Naive B cell (primary cell): ENCODE measurements at regions not wholly inside any gene's neighbourhood (a gene's known extent, or its start where the extent isn't known, plus 50 kb on each side); places are given as distances from the start of the nearest gene placed in this dataset.

ENCODE experiments used
- ATAC-seq, 2 donors: fragments of 150-1000 bp; cut with Tn5 transposase; 2 replicates each; pipeline ENCODE4 v1.10.0; 2021; ENCODE audit warnings: low read depth in 2 of 2, mild to moderate bottlenecking in 2 of 2, moderate library complexity in 2 of 2
- DNase-seq: peaks from one replicate; pipeline ENCODE4 v3.0.0; 2022
- H3K27ac Mint-ChIP-seq, 6 donors: one replicate each; pipeline ENCODE4 v1.8.0; 2020 to 2022; ENCODE audit warnings: mild to moderate bottlenecking in 6 of 6, mixed read lengths in 6 of 6, moderate library complexity in 5 of 6, inconsistent platforms in 2 of 6
- H3K27me3 Mint-ChIP-seq, 3 donors: one replicate each; pipeline ENCODE4 v1.8.0; 2021 to 2022; ENCODE audit warnings: mixed read lengths in 3 of 3, mild to moderate bottlenecking in 1 of 3
- H3K36me3 Mint-ChIP-seq, 2 donors: one replicate each; pipeline ENCODE4 v1.8.0; 2020 to 2022; ENCODE audit warnings: mixed read lengths in 2 of 2, inconsistent platforms in 1 of 2, mild to moderate bottlenecking in 1 of 2
- H3K4me1 Mint-ChIP-seq, 3 donors: one replicate each; pipeline ENCODE4 v1.8.0; 2020 to 2022; ENCODE audit warnings: mixed read lengths in 3 of 3, inconsistent platforms in 1 of 3, mild to moderate bottlenecking in 1 of 3, moderate library complexity in 1 of 3
- H3K4me3 Mint-ChIP-seq, 8 donors: one replicate each; pipeline ENCODE4 v1.8.0; 2020 to 2022; ENCODE audit warnings: mild to moderate bottlenecking in 8 of 8, mixed read lengths in 8 of 8, moderate library complexity in 8 of 8, inconsistent platforms in 2 of 8
- H3K9me3 Mint-ChIP-seq, 7 donors: one replicate each; pipeline ENCODE4 v1.8.0; 2020 to 2022; ENCODE audit warnings: mixed read lengths in 7 of 7, mild to moderate bottlenecking in 5 of 7, inconsistent platforms in 2 of 7, moderate library complexity in 1 of 7

DNA sequence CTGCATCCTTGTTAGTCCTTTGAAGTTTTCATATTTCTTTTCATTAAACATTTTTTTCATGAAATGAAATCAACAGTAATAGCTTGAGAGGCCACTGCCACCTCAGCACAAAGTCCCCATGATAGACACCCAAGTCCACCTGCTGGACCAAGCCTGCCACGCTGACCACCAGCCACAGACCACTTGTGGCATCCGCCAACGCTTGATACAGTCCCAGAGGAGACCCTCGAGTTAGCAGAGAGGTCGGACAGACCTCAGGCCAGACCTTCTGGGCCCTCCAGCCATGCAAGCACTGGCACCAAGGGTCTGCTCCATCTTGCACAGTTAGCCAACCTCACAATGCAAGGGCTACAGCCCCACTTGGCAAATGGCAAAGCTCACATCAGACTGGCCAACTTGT lies 91.8 kb upstream of the RTL6 start:
- Mint-ChIP-seq H3K4me1 (peaks cover 0 to 10% (median 0%) of the 10 kb centered on the region in 3 donors), H3K9me3 (peaks cover 0 to 6% (median 4%) of the 10 kb centered on the region in 7 donors), H3K27ac (no peak overlapping the region), H3K27me3 (peaks cover 31 to 56% (median 41%) of the 10 kb centered on the region in 3 donors), H3K36me3 (no peaks in the 10 kb centered on the region), H3K4me3 (no peak overlapping the region)
- DNase-seq (no peak), ATAC-seq (no peak)

DNA sequence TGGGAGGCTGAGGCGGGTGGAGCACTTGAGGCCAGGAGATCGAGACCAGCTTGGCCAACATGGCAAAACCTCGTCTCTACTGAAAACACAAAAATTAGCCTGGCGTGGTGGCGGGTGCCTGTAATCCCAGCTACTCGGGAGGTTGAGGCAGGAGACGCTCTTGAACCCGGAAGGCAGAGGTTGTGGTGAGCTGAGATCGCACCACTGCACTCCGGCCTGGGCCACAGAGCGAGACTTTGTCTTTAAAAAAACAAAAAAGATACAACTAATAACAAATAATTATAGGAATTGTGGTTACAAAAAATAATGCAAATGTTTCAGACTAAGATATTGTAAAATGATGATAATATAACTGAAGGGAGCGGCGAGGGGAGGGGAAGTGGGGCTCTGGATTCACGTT lies 90.3 kb upstream of the RTL6 start:
- Mint-ChIP-seq H3K36me3 (no peaks in the 10 kb centered on the region), H3K4me1 (peaks cover 0 to 3% (median 0%) of the 10 kb centered on the region in 3 donors), H3K9me3 (peaks cover 0 to 6% (median 4%) of the 10 kb centered on the region in 7 donors), H3K27me3 (peaks cover 26 to 56% (median 45%) of the 10 kb centered on the region in 3 donors), H3K4me3 (no peak overlapping the region), H3K27ac (peak overlapping the region in 1 of 6 donors; percentile 49)
- no peak for ATAC-seq
- DNase-seq: no peak

DNA sequence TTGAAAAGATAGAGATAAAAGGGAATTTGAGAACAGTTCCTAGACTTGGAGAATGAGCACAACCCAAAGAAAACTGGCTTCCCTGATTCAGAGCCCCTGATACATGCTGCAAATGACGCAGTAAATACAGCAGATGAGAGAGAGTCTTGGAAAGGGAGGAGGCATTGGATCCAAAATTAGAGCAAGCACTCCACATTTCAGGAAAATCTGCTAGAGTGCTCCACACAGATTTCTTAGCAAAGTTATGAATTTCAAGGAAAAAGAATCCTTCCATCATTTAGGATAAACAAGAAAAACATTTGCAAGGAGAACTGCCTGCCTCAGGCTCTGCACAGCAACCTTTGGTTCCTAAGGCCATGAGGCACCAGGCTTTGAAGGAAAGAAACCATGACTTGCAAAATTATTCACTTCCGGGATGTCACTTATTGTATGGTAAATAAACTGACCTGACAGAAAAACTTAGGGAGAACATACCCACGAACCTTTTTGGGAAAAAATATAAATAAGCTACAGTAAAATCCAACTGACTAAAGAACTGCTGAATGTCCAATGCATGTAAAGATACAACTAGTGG lies 89.8 kb upstream of the RTL6 start:
- Mint-ChIP-seq H3K4me3 (no peak overlapping the region), H3K36me3 (no peaks in the 10 kb centered on the region), H3K27me3 (peaks cover 25 to 56% (median 45%) of the 10 kb centered on the region in 3 donors), H3K9me3 (peaks cover 0 to 6% (median 4%) of the 10 kb centered on the region in 7 donors), H3K27ac (peak overlapping the region in 1 of 6 donors; percentile 49), H3K4me1 (peaks cover 0 to 3% (median 0%) of the 10 kb centered on the region in 3 donors)
- ATAC-seq (no peak), DNase-seq (no peak)

DNA sequence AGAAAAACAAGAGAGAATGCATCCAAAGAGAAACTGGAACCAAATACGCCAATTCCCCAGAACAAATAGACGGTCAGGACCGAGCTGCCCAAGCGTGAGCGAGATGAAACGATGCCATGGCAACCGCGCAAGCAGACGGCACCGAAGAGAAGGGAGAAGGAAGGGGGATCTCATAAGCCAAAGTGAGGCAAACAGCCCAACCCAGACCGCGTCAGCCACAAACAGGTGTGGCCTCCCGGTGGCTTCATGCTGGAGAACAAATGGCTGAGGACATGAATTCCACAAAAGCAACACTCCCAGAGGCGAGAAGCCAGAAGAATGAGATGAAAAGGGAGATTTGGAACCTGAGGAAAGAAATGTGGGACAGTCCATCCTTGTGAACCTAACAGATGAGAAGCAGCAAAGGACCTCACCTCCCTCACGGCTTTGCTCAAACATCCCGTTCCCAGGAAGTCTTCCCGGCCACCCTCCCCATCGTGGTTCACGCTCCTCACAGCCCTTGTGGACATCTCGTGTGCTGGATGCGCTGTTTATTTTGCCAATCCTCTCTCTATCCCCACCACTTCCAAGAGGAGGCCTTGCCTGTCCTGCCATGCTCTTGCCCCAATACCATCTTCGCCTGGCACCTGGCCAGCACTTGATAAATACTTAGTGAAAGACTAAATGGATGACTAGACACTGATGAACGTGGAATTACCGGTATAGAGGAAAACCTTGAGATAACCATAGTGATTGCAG lies 89.1 kb upstream of the RTL6 start:
- H3K4me3 Mint-ChIP-seq: no peak overlapping the region
- H3K9me3 Mint-ChIP-seq: peaks cover 0 to 6% (median 4%) of the 10 kb centered on the region in 7 donors
- no peaks in the 10 kb centered on the region for H3K36me3 Mint-ChIP-seq
- H3K27me3 Mint-ChIP-seq: peaks cover 22 to 56% (median 45%) of the 10 kb centered on the region in 3 donors
- peaks cover 0 to 3% (median 0%) of the 10 kb centered on the region in 3 donors for H3K4me1 Mint-ChIP-seq
- peak overlapping the region in 1 of 6 donors; percentile 60 for H3K27ac Mint-ChIP-seq
- DNase-seq (no peak), ATAC-seq (no peak)

DNA sequence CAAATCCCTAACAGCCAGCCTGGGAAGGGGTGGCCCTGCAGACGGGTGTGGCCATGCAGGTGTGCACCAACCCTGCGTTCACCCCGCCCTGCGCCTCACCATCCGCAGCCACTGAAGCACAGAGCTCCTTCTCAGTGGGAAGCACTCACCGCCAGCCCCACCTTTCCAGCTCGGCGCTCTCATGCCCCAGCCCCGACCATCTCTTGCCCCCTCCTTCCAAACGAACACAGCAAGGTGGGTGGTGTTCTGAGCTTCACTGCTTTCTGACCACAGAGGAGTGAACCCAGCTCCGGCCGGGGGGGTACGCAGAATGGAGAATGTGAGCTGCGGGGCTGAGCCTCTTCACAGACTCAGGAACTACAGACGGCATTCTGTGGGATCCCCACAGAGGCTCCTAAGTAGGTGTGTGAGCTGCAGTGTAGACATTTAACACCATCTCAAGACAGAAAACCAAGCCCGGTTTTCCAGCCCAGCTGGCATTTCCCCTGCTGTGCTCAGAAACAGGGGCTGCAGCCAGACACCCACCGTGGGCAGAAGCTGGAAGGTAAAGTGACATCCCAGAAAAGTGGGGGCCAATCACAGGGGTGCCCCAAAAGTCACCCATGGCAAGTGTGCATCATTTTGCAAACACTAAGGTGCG lies 88.4 kb upstream of the RTL6 start:
- H3K4me3 Mint-ChIP-seq: no peak overlapping the region
- DNase-seq: no peak
- peaks cover 0 to 3% (median 0%) of the 10 kb centered on the region in 3 donors for H3K4me1 Mint-ChIP-seq
- peaks cover 20 to 51% (median 45%) of the 10 kb centered on the region in 3 donors for H3K27me3 Mint-ChIP-seq
- H3K27ac Mint-ChIP-seq: peak overlapping the region in 1 of 6 donors; percentile 60
- H3K36me3 Mint-ChIP-seq: no peaks in the 10 kb centered on the region
- no peak for ATAC-seq
- peaks cover 0 to 6% (median 4%) of the 10 kb centered on the region in 7 donors for H3K9me3 Mint-ChIP-seq

DNA sequence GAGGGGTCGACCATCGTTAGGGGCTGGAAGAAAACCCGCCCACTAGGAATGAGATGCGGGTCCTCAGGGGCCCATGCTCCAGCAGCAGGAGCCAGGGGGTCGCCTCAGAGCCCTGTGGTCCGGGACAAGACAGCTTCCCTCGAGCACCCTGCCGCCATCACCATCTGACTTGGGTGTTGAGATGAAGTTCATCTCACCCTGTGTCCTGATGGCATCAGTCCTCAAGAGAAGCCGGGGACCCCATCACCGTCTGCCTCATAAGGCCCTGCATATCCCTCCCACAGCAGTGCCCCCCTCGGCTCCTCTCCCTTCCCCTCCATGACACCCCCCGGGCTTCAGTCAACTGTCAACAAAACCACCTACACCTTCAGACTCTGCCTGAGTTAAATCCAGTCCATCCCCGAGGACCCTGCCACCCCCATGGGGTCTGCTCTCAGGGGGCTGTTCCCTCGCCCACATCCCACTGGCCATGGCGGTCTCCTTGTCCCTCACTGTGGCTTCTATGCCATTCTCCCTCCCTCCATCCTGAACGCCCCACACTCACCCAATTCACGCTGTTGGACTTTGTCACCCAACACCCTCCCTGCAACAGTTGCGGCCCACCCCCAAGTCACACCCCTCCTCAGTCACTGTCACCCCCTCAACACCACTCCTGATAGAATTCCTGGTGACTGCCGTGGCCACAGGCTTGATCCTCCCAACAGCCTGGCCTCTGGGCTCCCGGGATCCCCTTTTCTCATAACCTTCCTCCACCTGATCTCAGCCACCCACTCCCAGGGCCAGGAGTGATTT lies 87.7 kb upstream of the RTL6 start:
- H3K4me3 Mint-ChIP-seq: peak overlapping the region in 1 of 8 donors; percentile 66
- no peak for DNase-seq

DNA sequence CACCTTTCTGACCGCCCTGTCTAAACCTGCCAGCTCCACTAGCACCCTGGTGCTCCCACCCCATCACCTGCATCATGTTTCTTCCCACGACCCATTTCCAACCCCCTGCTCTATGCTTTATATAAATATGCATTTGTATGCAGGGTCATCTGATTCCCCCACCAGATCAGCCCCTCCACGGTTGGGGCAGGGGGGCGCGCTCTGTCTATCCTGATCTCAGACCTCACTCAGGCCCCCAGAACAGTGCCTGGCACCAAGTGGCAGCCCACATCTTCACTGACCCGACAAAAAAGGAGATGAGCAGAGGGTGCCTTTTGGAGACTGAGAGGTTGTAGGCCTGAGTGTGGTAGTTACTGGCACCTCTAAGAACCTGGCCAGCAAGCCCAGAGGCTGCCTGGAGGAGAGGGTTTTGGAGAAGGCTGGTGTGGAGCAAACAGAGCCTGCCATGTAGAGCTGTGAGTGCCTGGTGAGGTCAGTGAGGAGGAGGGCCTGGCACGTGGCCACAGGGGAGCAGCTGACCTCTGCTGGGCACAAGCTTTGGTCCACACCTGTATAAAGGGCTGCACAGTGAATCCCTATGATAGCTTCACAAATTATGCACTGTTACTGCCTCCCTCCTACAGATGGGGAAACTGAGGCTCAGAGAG lies 86.3 kb upstream of the RTL6 start:
- peaks cover 25 to 57% (median 45%) of the 10 kb centered on the region in 3 donors for H3K27me3 Mint-ChIP-seq
- no peak overlapping the region for H3K27ac Mint-ChIP-seq
- H3K4me1 Mint-ChIP-seq: peaks cover 0 to 3% (median 0%) of the 10 kb centered on the region in 3 donors
- DNase-seq: no peak
- no peak for ATAC-seq
- H3K4me3 Mint-ChIP-seq: peak overlapping the region in 1 of 8 donors; percentile 29
- H3K9me3 Mint-ChIP-seq: peaks cover 0 to 4% (median 2%) of the 10 kb centered on the region in 7 donors
- no peaks in the 10 kb centered on the region for H3K36me3 Mint-ChIP-seq

More for the DNA sequence above, 87.7 kb upstream of the RTL6 start:
- peaks cover 0 to 6% (median 4%) of the 10 kb centered on the region in 7 donors for H3K9me3 Mint-ChIP-seq
- peaks cover 0 to 3% (median 0%) of the 10 kb centered on the region in 3 donors for H3K4me1 Mint-ChIP-seq
- H3K36me3 Mint-ChIP-seq: no peaks in the 10 kb centered on the region
- H3K27ac Mint-ChIP-seq: no peak overlapping the region
- no peak for ATAC-seq
- H3K27me3 Mint-ChIP-seq: peaks cover 20 to 51% (median 45%) of the 10 kb centered on the region in 3 donors

DNA sequence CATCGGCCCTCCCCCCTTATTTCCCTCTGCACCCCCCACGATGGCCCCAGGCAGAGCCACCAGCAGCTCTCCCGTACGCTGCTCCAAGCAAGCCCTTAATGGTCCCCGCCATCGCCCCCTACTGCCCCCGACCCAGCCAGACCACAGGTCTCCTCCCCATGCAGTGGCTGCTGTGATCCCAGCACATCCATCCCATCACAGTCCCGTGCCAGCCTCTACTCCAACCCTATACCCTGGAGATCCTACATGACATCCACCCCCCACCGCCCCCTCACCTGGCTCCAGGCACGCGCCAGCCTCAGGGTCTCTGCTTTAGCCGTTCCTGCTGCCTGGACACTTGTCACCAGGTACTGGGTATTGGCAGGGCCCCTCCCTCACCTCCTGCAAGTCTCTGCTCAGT lies 85.8 kb upstream of the RTL6 start:
- H3K27me3 Mint-ChIP-seq: peaks cover 22 to 60% (median 45%) of the 10 kb centered on the region in 3 donors
- DNase-seq (no peak), ATAC-seq (no peak)
- H3K4me1 Mint-ChIP-seq: peaks cover 0 to 3% (median 0%) of the 10 kb centered on the region in 3 donors
- H3K36me3 Mint-ChIP-seq: no peaks in the 10 kb centered on the region
- H3K9me3 Mint-ChIP-seq: peaks cover 0 to 1% (median 0%) of the 10 kb centered on the region in 7 donors
- no peak overlapping the region for H3K27ac Mint-ChIP-seq
- no peak overlapping the region for H3K4me3 Mint-ChIP-seq

DNA sequence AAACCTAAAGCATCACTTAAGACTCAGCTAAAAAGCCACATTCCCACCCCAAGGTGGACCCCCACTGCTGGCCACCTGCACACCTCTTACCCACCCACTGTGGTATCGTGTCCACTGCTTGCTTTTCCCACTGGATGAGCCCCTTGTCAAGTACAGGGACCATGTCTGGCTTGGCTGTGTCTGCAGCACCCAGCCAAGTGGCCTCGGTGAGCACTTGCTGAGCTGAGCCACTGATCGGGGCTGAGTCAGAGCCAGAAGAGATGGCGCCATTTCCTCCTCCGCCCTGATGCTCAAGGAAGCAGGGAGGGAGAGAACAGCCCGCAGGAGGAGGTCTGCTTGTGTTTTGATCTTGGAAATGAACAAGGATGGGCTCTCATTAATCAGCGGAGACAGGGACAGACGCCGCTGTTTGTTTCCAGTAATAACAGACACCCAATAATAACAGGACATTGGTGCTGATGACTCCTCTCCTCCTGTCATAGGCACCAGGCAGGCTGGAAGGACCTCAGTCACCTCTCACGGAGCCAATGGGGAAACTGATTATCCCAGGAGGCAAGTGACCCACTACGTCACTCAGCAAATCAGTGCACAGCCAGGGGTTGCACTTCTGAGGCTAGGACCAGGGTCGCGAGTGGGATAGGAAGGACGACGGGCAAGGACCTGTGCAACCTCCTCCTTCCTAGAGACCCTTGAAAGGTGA lies 85.2 kb upstream of the RTL6 start:
- Mint-ChIP-seq H3K4me3 (peak overlapping the region in 1 of 8 donors; percentile 2), H3K27me3 (peaks cover 22 to 64% (median 45%) of the 10 kb centered on the region in 3 donors), H3K4me1 (peaks cover 0 to 3% (median 0%) of the 10 kb centered on the region in 3 donors), H3K9me3 (peaks cover 0 to 1% (median 0%) of the 10 kb centered on the region in 7 donors), H3K36me3 (no peaks in the 10 kb centered on the region), H3K27ac (no peak overlapping the region)
- DNase-seq (no peak), ATAC-seq (no peak)

DNA sequence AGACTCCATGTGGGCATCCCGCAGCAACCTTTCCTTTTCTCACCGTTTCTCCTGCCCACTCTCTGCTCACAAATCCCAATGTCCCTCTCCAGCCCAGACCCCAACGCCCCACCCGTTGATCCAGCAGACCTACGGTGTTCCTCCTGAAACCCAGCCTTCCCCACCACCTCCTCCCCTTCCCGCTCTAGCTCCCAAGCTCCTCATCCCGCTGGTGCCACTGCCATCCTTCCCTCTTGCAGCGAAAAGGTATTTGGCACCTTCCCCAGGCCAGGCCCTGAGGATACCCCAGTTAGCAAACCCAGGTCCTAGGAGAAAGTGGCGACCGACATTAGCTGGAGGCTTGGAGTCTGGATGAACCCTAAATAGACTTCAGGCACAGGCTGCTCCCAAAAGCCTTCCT lies 84.0 kb upstream of the RTL6 start:
- H3K27ac Mint-ChIP-seq: no peak overlapping the region
- DNase-seq: no peak
- H3K4me3 Mint-ChIP-seq: no peak overlapping the region
- H3K4me1 Mint-ChIP-seq: peaks cover 0 to 3% (median 0%) of the 10 kb centered on the region in 3 donors
- peaks cover 14 to 62% (median 35%) of the 10 kb centered on the region in 3 donors for H3K27me3 Mint-ChIP-seq
- no peaks in the 10 kb centered on the region for H3K36me3 Mint-ChIP-seq
- no peaks in the 10 kb centered on the region for H3K9me3 Mint-ChIP-seq
- no peak for ATAC-seq

DNA sequence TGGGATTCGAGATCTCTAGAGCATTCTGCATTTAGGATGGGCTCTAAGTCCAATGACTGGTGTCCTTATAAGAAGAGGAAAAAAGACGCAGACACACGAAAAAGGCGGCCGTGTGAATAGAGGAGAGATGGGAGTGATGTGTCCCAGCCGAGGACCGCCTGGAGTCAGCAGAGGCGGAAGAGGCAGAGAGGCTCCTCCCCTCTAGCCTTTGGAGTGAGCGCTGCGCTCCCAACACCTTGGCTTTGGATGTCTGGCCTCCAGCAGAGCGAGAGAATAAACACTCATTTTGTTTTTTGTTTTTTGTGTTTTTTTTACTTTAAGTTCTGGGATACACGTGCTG lies 83.0 kb upstream of the RTL6 start:
- DNase-seq: no peak
- Mint-ChIP-seq H3K36me3 (no peaks in the 10 kb centered on the region), H3K27me3 (peaks cover 13 to 62% (median 34%) of the 10 kb centered on the region in 3 donors), H3K27ac (no peak overlapping the region), H3K4me1 (no peaks in the 10 kb centered on the region), H3K4me3 (no peak overlapping the region), H3K9me3 (no peaks in the 10 kb centered on the region)
- no peak for ATAC-seq
